Midbrain (tissue), 1 donor: ENCODE measurements at regions not wholly inside any gene's neighbourhood (a gene's known extent, or its start where the extent isn't known, plus 50 kb on each side); places are given as distances from the start of the nearest gene placed in this dataset.

Source experiments
- DNase-seq: peaks from one replicate; lab custom pipeline; 2025; lab: John Stamatoyannopoulos, UW

DNA sequence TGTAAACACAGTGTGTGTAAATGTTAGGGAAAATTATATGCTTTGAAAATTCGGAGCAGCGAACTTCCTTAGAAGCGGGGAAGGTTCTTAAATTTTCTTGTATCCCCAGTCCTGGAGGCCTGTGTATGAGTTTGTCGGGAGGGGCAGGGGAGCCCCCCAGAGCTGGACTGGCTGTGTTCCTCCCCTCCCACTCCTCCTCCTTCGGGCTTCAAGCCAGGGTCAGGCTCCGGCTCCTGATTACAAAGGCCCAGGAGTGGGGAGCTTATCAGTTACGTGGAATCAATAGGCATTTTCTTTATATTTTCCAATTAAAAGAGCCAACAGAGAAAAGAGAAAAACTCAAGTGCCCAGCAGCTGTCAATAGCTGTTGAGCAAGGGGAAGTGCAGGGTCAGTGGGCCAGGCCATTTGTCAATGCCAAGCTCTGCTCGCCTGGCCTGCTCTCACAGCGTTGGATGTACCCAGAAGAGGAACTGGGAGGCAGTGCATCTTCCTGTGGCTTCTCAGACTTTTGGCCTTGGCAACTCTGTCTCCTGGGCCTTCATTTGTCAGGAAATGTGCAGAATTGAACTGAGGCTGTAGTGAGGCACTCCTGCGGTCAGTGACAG, 156.9 kb upstream of the PCBD1 start:
- peak; percentile 5 for DNase-seq

DNA sequence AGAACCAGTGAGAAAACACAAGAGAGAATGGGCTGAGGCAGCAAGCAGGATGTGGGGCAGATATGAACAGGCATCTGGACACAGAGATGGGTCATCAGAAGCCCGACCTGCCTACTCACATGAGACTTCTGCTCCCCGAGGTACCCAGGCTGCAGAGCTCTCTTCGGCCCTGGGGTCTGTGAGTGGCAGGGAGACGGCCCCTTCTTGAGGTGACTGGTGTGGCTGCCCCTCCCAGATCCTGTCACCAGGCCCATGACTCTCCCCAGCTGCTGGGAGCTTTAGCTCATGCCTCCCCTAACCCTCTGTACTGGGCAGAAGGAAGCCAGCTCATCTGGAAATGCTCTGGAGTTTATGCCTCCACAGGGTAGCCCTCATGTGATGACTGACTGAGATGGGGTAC, 157.6 kb upstream of the PCBD1 start:
- DNase-seq, result no peak

DNA sequence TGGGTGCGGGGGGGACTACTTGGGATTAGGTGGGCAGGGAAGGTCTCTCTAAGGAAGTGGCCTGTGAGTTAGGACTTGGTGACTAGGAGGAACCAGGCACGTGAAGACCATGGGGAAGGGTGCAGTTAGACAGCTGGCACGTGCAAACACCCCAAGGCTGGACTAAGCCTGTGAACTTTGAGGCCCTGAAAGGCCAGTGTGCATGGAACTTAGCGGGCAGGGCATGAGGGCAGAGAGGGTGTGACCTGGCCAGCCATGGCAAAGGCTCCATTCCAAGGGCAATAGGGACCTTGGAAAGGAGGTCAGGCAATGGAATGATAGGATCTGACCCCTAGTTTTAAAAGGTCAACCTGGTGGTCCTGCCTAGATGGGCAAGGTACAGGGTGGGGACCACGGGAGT, 158.4 kb upstream of the PCBD1 start:
- DNase-seq, result no peak

DNA sequence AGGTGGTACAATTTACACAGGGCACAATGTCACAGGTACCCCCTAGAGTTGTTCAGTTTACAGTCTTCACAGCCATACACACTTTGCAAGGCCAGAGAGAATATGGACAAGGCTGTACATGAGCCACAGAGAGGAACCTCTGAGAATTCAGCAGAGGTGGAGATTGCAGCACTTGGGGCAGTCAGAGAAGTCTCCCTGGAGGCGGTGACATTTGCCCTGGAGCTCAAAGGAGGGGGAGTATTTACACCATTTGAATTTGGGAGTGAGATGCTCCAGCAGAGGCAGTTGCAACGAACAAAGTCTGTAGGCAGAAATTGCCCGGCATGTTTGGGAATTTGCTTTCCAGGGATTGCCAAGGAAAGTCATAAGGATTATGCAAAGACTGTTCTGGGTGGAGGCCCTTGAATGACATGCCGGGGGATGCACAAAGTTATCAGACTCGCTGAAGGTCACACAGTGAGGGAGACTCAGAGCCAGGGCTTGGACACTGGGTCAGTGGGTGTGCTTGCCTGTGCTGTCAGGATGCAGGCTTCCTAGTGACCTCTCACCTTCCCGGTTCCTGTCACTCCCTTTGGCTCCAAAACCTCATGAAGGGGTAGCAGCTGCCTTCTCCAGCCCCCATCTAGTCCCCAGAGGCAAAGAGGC, 160.7 kb upstream of the PCBD1 start:
- DNase-seq, result no peak

DNA sequence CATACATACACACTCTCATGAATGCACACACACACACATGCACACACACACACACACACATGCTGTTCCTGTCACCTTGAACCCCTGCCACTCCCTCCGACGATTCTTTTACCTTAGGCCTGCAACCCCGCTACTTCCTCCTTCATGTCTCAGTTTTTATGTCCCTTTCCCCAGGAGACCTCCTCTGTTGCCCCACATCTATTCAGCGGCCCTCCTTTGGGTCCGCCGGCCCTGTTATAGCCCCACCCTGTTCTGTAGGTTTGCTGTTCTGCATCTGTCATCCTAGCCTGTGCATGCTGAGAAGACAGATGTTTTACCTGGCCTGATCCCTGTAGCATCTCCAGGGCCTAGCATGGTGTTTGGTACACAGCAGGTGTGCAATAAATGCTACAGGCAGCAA, 161.6 kb upstream of the PCBD1 start:
- no peak for DNase-seq

DNA sequence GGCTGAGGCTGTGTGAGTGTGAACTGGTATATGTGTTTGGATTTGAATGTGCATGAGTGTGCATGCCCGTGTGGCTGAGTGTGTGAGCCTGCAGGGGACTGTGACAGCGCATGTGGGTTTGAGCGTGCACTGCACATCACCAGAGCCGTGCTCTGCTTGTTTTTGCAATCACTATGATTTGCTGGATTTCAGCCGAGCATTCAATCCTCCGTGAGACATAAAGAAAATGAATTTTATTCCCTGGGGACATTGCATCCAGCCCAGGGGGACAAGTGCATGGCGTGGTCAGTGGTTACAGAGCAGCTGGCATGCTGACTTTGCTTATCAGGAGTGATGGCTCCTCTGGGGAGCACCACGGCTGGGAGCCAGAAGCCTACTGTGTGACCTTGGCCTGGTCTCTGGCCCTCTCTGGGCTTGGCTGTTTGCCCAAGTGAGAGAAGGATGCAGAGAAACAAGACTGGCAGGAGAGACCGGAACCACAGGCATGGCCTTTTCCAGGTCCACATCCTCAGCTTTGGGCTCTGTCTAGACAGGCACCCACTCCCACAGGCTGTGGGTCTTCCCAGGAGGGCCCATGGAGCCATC, 160.2 kb upstream of the UNC5B start:
- no peak for DNase-seq

DNA sequence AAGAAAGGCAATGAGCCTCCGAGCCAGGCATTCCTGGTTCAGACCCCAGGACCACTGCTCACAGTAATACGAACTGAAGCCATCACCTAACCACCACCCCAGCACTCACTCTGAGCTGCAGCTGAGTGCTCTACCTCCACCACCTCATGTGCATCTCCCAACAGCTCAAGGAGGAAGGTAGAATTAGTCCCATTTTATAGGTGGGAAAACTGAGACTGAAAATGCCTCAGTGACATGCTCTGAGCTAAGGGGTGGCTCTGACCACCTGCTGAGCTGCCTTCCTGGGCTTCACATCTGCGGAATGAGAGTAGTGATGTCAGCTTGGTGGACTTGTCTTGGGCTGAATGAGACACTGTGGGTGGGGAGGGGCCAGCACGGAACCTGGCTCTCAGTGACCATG, 159.7 kb upstream of the UNC5B start:
- DNase-seq, result no peak

DNA sequence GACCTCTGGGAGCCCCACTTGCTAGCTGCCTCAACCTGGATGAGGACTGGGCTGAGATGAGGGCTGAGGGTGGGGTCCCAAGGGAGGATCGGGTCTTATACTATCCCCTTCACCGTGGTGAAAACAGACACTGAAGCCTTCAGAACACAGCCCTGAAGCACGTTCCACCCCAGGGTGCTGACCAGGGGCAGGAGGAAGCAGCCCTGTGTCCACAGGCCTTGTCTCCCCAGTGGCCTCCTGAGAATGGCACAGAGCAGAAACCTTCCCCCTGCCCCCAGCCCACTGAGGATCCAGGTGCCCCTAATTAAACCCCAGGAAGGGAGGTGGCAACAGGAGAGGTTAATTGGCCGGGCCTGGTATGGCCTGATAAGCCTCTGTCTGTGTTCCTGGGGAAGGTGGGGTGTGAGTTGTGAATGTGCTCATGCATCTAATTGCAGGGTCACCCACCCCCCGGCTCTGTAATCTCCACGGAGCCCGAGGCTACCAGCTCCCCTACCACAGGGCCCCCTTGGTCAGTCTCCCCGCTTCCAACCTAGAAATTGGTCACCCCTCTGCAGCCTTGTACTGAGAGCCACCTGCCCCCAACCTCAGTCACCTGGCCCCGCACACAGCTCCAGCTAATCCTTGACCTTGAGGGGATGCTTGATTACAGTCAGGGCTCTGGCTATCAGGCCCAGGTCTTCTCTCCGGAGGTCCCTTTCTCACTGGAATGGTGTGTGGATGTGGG, 159.0 kb upstream of the UNC5B start:
- no peak for DNase-seq

DNA sequence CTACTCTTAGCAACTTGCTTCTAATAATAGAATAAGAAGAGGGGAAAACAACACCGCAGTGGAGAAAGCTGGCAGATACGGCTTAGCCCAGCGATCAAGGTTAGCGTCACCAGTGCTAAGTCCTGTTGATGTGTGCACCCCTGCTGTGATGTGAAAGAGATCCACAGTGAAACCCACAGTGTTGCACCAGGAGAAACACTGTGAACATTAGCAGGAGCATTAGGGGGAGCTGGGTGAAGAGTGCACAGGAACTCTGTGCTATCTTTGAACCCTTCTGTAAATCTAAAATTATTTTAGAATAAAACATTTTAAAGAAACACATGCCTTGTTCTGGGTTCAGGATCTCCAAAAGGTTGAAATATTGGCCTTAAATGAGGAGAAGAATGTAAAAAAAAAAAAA, 154.1 kb upstream of the UNC5B start:
- DNase-seq, result no peak

DNA sequence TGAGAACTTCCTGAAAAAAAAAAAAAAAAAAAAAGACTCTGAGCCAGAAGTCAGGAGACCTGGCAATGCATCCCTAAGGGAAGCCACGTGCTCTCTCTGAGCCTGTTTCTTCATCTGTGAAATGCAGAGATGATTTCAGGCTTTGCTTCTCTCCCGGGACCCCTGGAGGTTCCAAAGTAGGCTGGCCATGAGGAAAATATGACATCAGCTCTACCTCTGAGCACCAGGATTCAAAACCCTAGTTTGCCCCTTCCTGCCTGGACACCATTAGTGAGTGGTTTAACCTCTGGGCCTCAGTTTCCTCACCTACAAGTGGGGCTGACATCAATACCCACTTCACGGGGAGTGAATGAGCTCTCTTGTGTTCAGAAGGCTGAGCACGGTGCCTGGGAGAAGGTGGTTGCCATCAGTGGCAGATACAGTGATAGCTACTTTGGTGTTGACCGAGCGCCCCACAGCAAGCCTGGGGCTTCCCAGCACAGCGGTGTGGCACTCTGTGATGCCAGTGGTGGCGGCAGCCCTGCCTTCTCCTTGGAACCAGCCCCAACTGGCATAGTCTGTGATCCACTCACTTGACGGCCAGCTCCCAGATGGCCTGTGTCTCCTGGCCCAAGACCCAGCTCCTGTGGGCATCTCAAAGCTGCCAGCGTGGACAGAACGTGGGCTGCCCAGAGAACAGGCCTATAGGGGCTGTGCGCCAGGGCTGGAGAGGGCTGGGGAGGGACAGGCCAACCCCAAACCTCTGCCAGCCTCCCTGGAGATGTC, 153.1 kb upstream of the UNC5B start:
- DNase-seq, result no peak

DNA sequence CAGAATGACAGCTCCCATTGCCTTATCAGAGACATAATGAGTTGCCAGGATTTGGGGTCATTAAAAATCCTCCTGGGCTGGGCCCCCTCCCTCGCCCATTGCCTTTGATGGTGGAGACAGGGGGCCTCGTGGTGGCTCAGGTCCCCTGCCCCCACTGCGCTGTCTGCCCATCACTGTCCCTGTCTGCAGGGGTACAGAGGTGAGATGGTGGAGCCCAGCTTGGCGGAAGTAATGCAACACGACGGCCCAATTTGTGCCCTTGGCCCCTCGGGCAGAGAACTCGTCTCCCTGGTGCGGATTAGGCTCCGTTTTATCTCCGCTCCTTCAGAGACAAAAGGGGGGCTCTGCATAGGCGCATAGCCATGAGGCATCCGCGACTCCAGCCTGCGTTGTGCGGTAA, 152.4 kb upstream of the UNC5B start:
- DNase-seq, result no peak

DNA sequence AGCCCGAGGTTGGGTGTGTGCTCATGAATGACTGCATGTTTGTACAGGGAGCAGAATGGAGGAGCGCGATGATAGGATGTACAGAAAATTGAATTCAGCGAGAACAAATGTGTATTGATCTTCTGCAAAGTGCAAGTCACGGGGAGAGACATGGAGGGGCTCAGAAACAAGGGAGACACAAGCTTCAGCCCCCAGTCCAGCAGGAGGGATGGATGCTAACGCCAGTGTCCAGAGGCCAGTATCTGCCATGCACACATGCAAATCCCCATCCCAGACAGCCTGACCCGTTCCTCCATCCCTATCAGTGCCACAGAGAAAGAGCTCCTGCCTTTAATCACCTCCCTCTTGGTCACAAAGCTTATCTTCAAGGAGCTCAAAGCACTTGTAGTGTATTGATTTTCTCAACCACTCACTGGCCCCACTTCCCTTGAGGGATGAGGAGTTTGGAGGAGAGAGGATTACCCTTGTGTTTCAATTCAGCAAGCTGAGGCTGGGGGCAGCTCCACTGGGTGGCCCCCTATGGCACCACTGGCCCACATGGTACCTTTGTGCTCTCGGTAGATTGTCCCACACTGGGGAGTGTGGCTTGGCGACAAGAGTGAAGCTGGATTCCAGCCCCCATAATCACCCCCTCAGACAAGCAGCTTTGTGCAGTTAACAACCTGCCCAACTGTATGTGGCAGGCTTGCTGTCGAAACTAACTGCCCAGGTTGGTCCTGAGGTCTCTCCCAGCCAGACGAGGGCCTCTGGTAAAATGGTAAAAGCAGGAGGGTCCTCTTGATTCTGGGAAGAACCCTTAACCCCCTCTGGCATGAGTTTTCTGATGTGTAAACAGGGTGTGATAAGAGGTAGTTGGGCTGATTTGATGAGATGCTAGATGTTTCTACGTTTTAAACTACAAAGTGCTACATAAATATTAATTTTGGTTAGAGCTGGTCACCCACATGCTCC, 151.6 kb upstream of the UNC5B start:
- no peak for DNase-seq

DNA sequence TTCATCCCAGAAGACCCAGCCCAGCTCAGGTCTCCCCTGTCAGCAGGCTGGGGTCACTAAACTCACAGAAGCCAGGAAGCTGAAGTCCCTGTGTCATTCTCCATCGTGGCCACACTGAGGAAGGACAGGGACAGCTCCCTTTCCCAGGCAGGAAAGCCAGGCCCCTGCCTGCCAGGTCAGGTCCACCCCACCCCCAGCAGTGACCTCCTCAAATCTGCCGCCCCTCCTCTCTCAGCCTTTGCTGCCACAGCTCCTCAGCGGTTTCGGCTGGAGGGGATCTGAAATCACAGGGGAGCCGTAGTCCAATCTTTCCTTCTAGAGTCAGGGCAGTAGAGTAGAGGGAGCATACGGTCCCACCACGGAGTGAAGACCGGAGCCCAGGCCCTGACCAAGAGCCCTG, 150.9 kb upstream of the UNC5B start:
- no peak for DNase-seq

DNA sequence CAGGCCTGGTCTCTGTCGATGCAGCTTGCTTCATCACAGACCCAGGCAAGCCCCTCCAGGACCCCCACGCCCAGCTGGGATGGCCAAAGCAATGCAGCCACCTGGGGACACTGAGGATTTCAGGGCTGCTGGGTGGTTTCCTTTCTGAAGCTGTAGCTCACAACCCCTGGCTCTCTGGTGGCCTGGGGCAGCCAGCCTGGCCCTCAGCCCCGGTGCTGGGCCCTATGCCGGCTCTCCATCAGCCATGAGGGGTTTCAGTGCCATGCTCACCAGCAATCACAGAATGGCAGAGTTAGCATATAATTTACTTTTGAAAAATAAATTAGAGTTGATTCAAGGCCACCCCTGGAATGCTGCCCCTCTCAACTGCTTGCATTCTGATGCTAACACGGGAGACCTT, 150.2 kb upstream of the UNC5B start:
- DNase-seq, result no peak

DNA sequence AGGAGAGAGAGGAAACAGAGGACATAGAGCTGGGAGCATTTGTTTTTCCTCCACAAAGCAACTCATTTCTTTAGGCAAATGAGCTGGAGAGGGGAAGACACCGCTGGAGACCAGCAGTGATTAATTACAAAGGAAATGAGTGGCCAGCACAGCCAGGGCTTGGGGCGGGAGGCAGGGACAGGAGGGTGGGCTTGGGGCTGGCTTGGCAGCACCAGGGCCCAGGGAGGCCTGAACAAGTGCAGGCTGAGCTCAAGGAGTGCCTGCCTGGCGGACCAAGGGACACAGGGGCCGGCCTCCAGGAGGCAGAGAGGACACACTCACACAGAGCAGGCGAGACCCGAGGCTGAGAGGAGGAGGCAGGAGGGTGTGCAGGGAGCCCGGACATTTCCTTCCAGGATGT, 149.0 kb upstream of the UNC5B start:
- DNase-seq, result no peak

DNA sequence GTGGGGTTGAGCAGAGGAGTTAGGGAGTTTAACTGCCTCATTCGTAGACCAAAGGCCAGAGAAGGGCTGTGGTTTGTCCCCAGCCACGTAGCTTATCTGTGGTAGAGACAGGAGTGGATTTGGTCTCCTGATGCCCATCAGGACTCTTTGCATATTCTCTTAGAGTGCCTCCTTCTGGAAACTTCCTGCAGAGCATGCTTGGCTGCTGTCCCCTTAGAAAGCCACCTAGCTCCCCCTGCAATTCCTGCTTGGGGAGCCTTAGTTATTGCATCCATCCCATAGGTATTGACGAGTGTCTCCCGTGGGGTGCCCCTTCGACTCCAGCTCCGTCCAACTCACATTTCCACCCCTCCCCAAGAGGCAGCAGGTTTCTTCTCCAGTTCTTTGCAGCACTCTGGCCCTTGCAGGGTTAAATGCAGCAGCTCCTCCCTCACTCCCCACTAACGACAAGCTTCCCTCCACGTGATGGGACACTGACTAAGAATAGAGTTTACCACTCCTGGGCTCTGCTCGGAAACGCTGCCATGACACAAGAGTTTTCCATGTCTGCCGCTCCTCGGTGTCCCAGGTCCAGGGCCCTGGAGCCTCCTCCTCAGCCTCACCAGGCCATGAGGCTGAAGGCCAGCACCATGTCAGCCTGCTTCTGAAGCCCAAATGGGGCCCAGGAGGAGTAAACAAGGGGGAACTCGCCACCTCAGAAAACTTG, 147.8 kb upstream of the UNC5B start:
- no peak for DNase-seq

DNA sequence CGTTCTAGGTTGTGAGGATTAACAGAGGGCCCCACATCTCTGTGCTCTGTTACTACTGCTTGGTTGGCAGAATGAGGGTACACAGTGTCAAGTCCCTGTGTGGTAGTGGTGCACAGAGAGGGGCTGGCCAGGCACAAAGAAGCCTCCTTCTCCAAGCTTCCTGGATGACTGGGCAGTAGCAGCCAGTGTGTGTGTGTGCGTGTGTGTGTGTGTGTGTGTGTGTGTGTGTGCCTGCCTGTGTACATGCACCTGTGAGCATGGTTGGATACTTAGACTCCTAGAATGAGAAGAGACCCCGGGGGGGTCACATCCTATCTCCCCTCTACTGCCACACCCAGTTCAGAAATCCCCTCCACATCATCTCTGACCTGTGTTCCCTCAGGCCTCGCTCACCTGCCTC, 146.7 kb upstream of the UNC5B start:
- no peak for DNase-seq

DNA sequence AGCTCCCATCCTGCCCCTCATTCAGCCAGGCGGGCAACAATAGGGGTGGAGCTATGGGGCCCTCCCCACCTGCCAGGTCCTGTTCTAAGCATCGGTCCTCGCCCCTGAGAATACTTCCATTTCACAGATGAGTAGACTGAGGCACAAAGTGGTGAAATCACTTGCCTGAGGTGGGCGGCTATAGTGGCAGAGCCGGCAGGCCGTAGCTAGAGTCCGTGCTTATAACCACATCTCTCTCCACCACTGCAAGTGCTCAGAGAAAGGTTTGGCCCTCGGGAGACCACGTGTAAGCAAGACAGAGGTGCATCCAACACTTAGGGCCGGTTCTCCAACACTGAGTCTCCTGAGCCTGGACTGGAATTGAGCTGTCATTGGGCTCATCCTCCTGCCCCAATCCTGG, 145.8 kb upstream of the UNC5B start:
- no peak for DNase-seq

DNA sequence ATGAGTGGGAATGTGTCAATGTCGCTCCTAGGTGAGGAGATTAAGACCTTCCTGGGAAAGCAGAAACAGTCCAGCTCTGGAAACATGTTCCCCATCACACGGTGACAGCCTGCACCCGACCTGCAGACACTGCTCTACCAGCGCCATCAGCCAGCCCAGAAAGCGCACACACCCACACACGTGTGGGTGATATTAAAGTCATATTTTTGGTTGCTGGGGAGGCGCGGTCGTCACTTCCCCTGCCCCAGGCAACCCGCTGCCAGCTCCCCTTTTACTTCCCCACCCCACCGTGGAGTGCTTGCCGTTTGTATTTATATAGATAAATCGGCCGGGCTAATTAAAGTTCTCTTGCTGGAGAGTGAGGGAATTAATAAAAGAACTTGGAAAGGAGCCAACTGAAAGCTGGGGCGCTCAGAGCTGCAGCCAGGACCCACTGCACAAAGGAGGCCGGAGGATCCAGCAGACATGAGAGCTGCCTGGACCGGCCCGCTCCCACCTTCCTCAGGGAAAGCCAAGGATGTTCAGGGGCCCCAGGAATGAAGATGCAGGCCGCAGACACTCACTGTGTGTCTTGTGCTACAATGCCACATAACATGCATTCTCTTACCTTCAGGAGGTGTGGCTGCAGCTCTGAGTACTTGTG, 145.2 kb upstream of the UNC5B start:
- no peak for DNase-seq

DNA sequence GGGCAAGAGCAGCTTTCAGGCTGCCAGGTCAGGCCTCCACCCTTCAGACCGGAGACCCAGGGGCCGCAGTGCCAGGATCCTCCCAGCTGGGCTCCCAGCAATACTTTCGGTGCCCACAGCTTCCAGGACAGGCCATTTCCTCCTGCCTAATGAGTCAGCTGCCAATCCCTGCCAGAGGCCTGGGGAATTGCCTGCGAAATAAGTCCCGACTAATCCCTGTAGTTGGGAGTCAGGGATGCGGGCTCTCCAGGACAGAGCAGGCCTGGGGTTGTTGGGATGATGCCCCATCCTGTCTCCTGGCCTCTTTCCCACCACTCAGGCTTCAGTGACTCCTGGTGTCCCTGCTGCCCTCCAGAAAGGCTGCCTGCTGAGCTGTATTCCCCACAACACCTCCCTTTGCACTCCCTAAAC, 143.5 kb upstream of the UNC5B start:
- peak; percentile 44 for DNase-seq
